ENCODE measurements at regions not wholly inside any gene's neighbourhood (a gene's known extent, or its start where the extent isn't known, plus 50 kb on each side); places are given as distances from the start of the nearest gene placed in this dataset.
"Not testable (repeated sequence)": the region's sequence is repeated elsewhere in the genome, so short reads cannot be mapped to it uniquely, and the experiment has no call there.

DNA sequence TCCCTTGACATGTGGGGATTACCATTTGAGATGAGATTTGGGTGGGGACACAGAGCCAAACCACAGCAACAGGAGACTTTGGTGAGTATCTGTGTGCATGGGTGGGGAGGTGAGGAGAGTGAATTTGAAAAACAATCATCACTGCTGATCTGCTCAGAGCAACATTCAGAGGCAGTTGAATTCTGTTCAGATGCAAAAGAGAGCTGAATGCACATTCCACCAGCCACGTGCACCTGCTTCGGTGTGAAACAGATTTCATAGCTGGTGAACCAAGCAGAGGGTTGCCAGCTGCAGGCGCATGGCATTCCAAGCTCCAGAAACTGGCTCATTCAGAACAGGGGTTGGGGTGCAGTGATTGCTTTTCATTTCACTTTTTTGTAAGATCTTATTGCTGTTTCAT, 233.1 kb upstream of the FOXF1 start:
- 40 to 46% methylated on average over 3 of the region's 3 CpGs for WGBS, 2 donors
- H3K4me3 ChIP-seq (ENCODE audit: low read depth, poor library complexity, severe bottlenecking), result no peak overlapping the region
- intact Hi-C loops (cut with DNase I; ENCODE audit: low total_unique reads), result no loop called here
- TF ChIP-seq, protein P1, sequence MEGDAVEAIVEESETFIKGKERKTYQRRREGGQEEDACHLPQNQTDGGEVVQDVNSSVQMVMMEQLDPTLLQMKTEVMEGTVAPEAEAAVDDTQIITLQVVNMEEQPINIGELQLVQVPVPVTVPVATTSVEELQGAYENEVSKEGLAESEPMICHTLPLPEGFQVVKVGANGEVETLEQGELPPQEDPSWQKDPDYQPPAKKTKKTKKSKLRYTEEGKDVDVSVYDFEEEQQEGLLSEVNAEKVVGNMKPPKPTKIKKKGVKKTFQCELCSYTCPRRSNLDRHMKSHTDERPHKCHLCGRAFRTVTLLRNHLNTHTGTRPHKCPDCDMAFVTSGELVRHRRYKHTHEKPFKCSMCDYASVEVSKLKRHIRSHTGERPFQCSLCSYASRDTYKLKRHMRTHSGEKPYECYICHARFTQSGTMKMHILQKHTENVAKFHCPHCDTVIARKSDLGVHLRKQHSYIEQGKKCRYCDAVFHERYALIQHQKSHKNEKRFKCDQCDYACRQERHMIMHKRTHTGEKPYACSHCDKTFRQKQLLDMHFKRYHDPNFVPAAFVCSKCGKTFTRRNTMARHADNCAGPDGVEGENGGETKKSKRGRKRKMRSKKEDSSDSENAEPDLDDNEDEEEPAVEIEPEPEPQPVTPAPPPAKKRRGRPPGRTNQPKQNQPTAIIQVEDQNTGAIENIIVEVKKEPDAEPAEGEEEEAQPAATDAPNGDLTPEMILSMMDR (IDR thresholded peaks at IDR 0.05), result no peak
- no peak for TF ChIP-seq POLR2A (IDR thresholded peaks at IDR 0.05)
- DNase-seq (ENCODE audit: low spot score in 2 of 2), result no peak

DNA sequence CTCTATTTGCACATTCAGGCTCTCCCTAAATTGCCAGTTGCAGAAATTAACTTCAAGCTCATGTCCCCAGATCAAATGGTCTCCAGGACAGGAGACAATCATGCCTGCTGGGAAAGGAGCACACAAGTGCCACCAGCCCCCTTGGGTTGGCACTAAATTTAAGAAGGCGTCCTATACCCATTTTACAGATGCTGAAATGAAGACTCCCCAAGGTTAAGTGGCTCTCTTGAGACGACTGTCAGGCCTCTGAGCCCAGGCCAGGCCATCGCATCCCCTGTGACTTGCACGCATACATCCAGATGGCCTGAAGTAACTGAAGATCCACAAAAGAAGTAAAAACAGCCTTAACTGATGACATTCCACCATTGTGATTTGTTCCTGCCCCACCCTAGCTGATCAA, 232.5 kb upstream of the FOXF1 start:
- WGBS, 2 donors, result 60 to 77% methylated on average over 4 of the region's 4 CpGs
- peak in 1 of 2 donors; percentile 46 for DNase-seq (ENCODE audit: low spot score in 2 of 2)
- H3K4me3 ChIP-seq (ENCODE audit: low read depth, poor library complexity, severe bottlenecking); intact Hi-C loops (cut with DNase I; ENCODE audit: low total_unique reads): not testable (repeated sequence)

DNA sequence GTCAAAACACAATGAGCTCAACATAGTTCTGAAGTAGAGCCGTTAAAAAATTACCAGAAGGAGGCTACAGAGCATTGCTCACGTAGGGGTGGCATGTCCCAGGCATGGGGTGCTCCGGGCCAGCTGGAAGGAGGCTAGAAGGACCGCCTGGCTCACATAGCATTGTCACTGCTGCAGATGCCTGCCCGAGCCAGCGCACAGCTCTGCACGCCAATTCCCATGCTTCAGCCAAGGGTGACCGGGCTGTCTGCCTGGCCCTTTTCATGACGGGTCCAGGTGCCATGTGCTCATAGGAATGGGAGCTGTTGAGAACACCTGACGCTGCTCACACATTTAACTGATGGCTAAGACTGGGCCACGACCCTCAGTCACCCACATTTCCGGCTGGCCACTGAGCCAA, 228.9 kb upstream of the FOXF1 start:
- TF ChIP-seq POLR2A (IDR thresholded peaks at IDR 0.05), result no peak
- TF ChIP-seq, protein P1 (IDR thresholded peaks at IDR 0.05), result no peak
- 51 to 60% methylated on average over 11 to 12 of the region's 12 CpGs for WGBS, 2 donors
- intact Hi-C loops (cut with DNase I; ENCODE audit: low total_unique reads), result no loop called here
- H3K4me3 ChIP-seq (ENCODE audit: low read depth, poor library complexity, severe bottlenecking), result no peak overlapping the region
- peak in 1 of 2 donors; percentile 61 for DNase-seq (ENCODE audit: low spot score in 2 of 2)

DNA sequence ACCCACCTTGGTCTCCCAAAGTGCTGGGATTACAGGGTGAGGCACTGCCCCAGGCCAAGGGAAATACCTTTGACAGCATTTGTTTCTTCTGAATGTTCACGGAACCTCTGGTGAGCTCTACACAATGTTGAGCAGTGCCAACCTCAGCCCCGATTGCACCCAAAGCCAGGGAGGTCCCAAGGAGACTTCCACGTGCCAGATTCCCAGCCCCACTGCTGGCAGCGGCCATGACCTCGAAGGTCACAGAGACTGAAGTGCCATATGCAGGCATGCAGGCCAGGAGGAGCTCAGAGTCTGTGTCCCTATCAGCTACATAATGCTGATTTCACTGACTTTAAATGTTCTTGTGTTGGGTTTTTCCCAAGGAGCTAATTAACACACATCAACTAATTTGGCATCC, 226.4 kb upstream of the FOXF1 start:
- no peak for DNase-seq (ENCODE audit: low spot score in 2 of 2)
- H3K4me3 ChIP-seq (ENCODE audit: low read depth, poor library complexity, severe bottlenecking), result no peak overlapping the region
- intact Hi-C loops (cut with DNase I; ENCODE audit: low total_unique reads), result no loop called here
- whole genome bisulfite sequencing, 2 donors, result 64 to 71% methylated on average over 5 of the region's 5 CpGs
- TF ChIP-seq, protein P1 (IDR thresholded peaks at IDR 0.05), result no peak
- TF ChIP-seq POLR2A (IDR thresholded peaks at IDR 0.05), result no peak

DNA sequence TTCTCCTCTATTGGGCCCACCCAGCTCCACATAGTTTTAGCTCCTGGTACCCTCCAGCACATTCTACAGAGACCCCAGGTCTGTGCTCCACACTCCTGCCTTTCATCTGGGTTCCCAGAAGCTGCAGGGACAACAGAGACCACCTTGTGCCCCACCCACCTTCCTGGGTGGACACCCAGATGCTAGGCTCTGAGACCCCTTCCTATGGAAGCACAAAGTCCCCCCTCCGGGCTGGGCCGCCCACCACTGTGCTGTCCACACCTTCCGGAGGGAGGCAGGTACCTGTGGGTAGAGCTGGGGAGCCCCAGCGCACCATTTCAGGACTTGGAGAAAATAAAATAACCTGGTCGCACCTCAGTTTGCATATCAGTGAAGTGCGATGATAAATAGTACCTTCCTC, 224.9 kb upstream of the FOXF1 start:
- no peak overlapping the region for H3K4me3 ChIP-seq (ENCODE audit: low read depth, poor library complexity, severe bottlenecking)
- intact Hi-C loops (cut with DNase I; ENCODE audit: low total_unique reads), result no loop called here

DNA sequence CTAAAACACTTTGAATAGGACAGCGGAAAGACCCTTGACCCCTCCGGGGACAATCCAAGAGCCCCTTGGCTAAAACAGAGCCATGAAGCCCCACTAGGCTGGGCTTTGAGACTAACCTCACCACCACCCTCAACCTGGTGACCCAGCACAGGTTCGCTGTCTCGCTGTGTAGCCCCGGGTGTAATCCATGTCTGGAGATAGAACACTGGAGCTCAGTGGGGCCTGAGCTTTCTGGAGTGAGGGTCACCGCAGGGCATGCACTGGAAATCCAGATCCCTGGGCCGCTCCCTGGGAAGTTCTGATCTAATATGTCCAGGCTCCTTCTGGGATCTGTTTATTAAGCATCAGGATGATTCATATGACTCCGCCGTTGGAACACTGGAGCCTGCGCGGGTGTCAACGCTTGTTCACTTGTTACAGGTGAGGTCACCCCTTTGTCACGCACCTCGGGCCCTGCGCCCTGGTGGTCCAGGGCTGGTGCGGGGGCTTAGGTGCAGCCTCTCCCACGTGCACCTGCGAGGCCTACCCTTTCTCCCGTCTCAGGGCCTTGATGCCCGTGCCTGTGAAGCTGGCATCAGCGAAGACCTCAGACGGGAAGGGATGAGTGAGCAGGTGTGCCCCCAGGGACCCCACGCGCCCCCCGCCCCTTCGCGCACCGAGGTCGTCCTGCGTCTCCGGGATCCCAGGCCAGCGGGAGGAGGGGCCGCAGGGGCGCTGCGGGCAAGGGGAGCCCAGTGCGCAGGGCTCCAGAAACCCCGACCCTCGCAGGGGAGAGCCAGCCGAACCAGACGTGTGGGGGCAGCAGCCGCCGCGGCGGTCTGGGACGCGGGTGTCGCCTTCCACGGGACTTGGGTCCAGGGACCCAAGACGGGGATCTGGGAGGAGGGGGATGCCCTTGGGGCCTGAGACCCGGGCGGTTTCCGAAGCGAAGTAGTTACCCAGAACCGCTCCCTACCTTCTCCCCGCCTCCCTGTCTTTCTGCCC, 224.1 kb upstream of the FOXF1 start:
- peak in 1 of 2 donors; percentile 78 for DNase-seq (ENCODE audit: low spot score in 2 of 2)
- 4 to 5% methylated on average over 46 to 49 of the region's 55 CpGs for WGBS, 2 donors
- intact Hi-C loops (cut with DNase I; ENCODE audit: low total_unique reads), result no loop called here
- H3K4me3 ChIP-seq (ENCODE audit: low read depth, poor library complexity, severe bottlenecking), result no peak overlapping the region
- no peak for TF ChIP-seq POLR2A (IDR thresholded peaks at IDR 0.05)
- TF ChIP-seq, protein P1 (IDR thresholded peaks at IDR 0.05), result no peak

More for the DNA sequence above, 224.9 kb upstream of the FOXF1 start:
- DNase-seq (ENCODE audit: low spot score in 2 of 2), result peak in 1 of 2 donors; percentile 60
- 18 to 36% methylated on average over 6 of the region's 6 CpGs for WGBS, 2 donors
- TF ChIP-seq POLR2A (IDR thresholded peaks at IDR 0.05), result no peak
- TF ChIP-seq, protein P1 (IDR thresholded peaks at IDR 0.05), result no peak

All from lower leg skin (tissue), 4 donors.